Stimulated activated CD8-positive, alpha-beta memory T cell treated with anti-CD3 and anti-CD28 coated beads, Interleukin-15, amount 100 ng/mL, for 1 hour (primary cell): ENCODE measurements at regions not wholly inside any gene's neighbourhood (a gene's known extent, or its start where the extent isn't known, plus 50 kb on each side); places are given as distances from the start of the nearest gene placed in this dataset.
"Not testable (repeated sequence)": the region's sequence is repeated elsewhere in the genome, so short reads cannot be mapped to it uniquely, and the experiment has no call there.

Experiments
- DNase-seq: peaks from one replicate; pipeline ENCODE4 v3.0.0-alpha.2; 2020; ENCODE audit warnings: low read depth

DNA sequence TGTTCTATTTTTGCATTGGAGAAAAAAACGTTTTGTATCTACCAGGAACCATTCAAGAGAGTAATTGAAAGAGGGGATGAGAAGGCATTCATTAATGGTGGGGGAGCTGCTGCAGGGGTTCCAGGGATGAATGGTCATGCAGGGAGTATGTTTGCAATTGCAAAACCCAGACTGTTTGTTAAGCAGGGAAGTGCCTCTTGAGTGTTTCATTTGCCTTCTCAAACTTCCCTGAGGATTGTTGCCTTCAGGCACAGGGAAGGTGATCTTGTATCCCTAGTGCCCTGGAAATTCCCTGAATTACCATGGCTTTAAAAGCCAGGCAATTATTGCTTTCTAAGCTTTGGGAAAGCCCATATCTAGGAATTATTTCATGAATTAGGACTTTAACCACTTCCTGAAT lies 172.7 kb upstream of the NLGN4Y start:
- no peak for DNase-seq

DNA sequence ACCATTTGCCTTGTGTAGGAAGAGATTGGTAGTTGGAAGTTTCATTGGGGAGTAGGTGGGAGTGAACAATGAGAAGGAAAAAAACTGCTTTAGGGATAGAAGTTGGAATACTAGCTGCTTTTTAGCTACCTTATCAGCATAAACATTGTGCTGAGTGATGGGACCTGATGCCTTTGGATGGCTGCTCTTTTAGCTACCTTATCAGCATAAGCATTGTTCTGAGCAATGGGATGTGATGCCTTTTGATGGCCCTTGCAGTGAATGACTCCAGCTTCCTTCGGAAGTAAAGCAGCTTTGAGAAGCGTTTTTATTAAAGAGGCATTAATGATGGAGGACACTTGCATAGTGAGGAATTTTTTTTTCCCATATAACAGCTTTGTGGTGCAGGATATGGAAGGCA lies 168.2 kb upstream of the NLGN4Y start:
- no peak for DNase-seq

DNA sequence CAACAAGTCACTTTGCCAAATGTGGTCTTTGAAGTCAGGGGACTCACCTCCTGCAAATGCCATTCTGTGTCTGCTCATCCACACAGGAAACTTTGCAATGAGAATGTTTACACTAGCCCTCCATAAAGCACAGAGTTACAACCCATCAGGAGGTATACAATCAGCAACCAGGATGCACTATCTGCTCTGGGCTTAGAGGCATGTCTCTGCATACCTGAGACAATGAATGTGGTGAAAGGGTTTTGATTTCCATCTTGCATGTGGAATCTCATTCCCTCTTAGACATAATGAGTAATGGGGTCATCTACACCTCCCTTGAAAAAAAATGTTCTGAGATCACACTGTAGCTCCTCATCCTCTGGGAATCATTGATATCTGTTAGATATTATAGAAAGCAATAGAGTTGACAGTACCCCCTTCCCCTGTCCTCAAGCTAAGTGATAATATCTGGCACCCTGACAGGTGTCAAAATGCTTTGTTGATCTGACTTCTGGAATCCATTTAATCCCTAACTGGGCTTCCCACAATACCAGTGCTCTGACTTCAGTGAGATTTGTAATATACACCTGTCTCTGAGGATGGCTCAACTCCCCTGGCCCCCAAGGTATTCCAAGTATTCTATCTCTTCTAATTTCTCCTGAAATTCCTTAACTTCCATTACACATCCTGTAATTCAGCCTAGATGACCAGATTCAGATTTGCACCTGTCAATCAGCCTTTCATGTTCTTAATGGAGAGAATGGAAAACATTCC lies 163.4 kb upstream of the NLGN4Y start:
- DNase-seq = no peak

DNA sequence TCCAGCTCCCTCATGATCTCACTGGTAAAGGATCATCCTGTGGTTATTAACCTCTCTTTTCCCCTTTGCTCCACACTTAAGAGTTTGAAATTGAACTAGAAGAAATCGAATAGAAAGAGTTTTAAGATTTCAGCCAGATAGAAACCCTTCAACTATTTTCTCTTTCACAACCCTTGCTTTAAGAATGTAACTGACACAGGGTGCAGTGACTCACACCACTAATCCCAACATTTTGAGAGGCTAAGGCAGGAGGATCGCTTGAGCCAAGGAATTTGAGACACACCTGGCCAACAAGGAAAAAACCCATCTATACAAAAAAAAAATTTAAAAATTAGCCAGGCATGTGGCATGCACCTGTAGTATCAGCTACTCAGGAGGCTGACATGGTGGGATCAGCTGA lies 150.7 kb upstream of the NLGN4Y start:
- DNase-seq = no peak

DNA sequence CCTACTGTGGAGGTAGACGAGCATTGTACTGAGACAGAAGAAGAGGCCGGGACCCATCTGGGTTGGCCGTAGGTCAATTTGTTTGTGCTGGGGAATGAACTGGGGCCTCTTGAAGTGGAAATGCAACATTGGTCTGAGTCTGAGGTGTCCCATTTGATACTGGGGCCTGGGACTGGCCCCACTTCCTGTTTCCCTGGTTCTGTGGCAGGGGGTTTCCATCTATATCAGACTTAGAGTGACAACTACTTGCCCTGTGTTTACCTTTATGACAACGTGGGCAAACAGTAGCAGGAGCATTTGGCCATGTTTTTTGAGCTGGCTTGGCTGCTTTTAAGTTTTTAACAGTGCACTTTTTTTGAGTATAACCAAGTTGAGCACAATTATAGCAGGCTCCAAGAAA lies 146.1 kb upstream of the NLGN4Y start:
- no peak for DNase-seq

DNA sequence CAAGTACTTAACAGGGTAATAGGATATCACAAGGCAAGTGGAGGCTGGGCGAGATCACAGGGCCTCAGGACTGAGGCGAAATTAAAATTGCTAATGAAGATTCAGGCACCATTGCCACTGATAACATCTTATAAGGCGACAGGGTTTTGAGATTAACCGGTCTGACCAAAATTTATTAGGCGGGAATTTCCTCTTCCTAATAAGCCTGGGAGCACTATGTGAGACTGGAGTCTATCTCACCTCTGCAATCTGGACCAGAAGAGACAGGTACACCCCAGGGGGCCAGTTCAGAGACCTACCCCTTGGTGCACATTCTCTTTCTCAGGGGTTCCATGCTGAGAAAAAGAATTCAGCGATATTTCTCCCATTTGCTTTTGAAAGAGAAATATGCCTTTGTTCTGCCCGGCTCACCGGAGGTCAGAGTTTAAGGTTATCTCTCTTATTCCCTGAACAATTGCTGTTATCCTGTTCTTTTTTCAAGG lies 113.7 kb upstream of the NLGN4Y start:
- DNase-seq = not testable (repeated sequence)

DNA sequence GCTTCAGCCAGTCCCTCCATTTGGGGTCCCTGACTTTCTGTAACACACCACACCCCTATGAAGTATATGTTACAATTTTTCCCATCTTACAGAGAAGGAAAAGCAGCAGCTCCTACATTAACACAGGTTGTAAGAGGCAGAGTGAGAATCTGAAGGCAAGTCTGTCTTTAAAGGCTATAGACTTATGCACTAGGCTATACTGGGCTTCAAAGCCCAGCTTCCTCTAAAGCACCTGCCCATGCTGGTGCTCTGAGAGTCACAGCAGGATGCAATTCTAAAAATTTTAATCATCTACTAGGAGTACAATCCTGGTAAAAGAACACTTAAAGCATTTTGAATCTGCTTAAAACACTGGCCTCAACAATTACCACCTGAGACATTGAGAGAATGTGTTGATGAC lies 113.0 kb upstream of the NLGN4Y start:
- DNase-seq = no peak

DNA sequence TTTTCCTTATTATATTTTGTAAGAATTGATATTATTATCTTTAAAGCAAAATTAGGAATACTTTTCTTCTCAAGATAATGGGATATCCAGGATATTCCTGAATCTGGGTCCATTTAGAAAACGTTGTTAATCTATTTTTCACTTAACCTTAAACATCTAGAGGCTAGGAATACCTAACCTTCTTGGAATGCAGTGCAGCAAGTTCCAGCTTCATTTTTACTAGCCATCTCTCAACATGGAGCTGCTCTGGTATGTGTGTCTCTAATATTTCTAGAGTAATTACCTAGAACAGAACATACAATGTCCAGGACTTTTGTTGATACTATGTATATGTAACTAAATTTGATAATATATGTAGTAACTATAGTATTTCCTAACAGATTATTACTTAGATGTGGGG lies 87.8 kb upstream of the NLGN4Y start:
- no peak for DNase-seq

DNA sequence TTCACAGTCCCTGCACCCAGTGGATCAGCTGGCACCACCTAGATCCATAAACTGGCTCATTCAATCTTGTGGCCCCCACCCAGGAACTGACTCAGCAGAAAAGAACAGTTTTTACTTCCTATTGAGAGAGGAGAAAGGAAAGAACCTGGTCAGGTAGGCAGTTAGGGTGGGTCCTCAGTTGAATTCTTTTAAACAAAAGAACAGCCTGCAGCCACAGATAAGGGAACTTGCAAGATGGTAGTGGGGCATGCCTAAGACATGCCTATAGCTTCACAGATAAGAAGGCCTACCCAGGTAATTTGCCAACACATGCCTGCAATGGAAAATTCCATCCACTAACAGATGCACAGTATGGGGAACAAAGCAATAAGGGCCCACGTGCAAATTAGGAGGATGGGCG lies 86.7 kb upstream of the NLGN4Y start:
- no peak for DNase-seq

DNA sequence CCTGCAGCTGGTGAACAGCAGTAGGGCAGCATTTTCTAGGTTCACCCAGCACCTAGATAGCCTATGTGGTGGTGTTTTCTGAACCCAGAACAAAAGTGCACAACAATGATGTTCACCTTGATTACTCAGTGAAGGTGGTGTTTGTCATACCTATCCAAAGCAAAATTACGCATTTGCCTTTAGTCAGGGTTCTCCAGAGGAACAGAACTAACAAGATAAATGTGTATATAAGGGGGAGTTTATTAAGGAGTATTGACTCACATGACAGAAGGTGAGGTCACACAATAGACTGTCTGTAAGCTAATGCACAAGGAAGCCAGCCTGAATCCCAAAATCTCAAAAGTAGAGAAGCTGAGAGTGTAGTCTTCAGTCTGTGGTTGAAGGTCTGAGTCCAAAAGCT lies 85.9 kb upstream of the NLGN4Y start:
- no peak for DNase-seq

DNA sequence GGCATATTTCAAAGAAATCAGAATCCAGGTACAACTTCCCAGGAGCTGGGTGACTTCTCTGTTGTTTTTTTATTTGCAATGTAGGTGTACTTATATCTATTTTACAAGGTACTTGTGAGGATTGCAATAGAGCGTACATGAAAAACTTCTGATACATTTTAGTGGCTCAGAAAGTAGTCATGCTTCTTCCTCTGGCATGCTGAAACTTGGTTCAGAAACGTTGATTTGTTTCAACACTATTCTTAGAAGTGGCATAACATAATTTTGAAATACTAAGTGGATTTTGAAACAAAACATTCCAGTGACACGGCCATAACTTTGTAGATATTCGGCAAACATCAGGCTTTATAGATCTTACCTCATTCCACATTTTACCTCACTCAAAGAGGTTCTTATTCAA lies 79.8 kb upstream of the NLGN4Y start:
- no peak for DNase-seq

DNA sequence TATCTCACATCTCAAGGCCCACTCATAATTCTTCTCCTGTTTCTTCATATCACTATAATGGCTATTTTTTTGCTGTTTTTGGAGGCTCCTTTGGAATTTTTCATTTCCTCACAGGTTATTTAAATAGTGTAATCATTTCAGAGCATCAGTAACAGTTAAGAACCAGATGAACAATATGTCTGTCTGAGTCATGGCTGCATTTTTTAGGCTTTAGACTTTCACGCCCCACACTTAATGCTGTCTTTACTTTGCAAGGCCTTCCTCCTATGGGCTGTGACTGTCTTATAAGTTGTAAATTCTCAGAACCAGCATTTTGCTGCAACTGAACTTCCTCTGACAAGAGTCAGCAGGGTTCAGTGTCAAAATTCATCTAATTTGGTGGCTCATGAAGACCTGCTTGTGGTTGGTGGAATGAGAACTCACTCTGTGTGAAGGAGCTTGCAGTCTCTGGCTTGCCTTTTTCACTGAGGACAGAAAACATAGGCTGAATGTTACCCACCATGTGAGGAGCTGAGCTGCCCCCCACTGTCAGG lies 56.1 kb upstream of the NLGN4Y start:
- DNase-seq = no peak

DNA sequence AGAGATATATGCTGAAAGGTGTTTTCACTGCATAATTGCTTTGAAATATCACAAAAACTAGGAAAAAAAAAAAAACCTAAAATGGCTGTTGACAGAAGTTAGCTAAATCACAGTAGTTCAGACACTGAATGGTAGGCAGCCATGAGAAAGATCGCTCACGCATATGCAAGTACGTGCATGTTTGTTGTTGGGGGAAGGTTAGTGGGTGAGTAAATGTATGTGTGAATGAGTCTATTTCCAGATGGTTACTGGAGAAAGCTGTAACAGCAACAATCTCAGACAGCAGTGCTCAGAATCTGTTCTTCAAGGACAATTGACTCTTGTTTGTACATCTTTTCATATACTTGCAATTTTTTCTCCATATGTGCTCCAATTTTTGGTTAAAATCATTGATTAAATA lies 51.9 kb upstream of the NLGN4Y start:
- DNase-seq = no peak

DNA sequence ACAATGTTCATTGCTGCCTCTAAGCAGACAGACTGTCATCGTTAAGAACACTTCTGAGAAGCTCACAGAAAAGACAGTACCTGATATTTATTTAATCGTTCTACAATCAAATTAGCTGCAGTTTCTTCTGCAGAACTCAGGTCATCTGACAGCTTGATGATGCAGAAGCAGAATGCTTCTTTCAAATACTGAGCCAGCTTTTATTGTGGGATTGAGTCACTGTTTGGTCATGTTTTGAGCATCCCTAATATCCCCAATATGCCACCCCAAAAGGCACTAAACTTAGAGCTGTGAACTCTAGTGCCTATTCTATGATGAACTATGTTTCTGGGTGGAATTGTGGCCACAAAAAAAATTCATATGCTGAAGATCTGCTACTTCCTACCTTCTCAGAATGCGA lies 51.0 kb upstream of the NLGN4Y start:
- DNase-seq = no peak
